Psoas muscle (tissue), 7 donors: ENCODE measurements at regions not wholly inside any gene's neighbourhood (a gene's known extent, or its start where the extent isn't known, plus 50 kb on each side); places are given as distances from the start of the nearest gene placed in this dataset.

ENCODE experiments used
- ATAC-seq, 4 donors: fragments of 200-7000 bp; cut with Tn5 transposase; one replicate each; pipeline ENCODE4 v1.9.1; 2020; ENCODE audit warnings: moderate library complexity in 3 of 4, mild to moderate bottlenecking in 2 of 4
- DNase-seq, 2 donors: peaks; one replicate each; pipeline ENCODE4 v3.0.0-alpha.2; 2020
- H3K27ac ChIP-seq: fragments of 200-600 bp; one replicate; pipeline ENCODE4 v1.8.0; 2022
- H3K27me3 ChIP-seq, 3 donors: fragments of 200-600 bp in 1 of 3; one replicate each; pipeline versions ENCODE4 v1.6.1 to v1.8.0; 2013 to 2022; ENCODE audit warnings: low read length in 2 of 3, mild to moderate bottlenecking in 2 of 3, moderate library complexity in 1 of 3; ENCODE audit not compliant: insufficient read depth in 3 of 3
- H3K36me3 ChIP-seq, 2 donors: fragments of 200-600 bp in 1 of 2; one replicate each; pipeline versions ENCODE4 v1.6.1 to v1.8.0; 2013 to 2022; ENCODE audit warnings: low read depth in 1 of 2, mild to moderate bottlenecking in 1 of 2, moderate library complexity in 1 of 2; ENCODE audit not compliant: insufficient read depth in 1 of 2
- H3K4me1 ChIP-seq: fragments of 200-600 bp; one replicate; pipeline ENCODE4 v1.8.0; 2022
- H3K4me3 ChIP-seq: fragments of 200-600 bp; one replicate; pipeline ENCODE4 v1.8.0; 2022; ENCODE audit warnings: mild to moderate bottlenecking
- H3K9me3 ChIP-seq: fragments of 200-600 bp; one replicate; pipeline ENCODE4 v1.8.0; 2022
- CTCF ChIP-seq: fragments of 200-600 bp; IDR thresholded peaks from one replicate; pipeline ENCODE4 v1.8.0; 2022; ENCODE audit warnings: antibody characterized with exemption
- WGBS, 3 donors: extraction: QIAGEN DNeasy Blood & Tissue Kit; methylation state at CpG; one replicate each; pipeline versions ENCODE4 v1.1.6 to v1.1.7; 2013; 5-methylcytosine and 5-hydroxymethylcytosine counted together
- intact Hi-C, 2 donors: fragments of 100-400 bp; cut with DNase I; formaldehyde crosslinking; loops; one replicate each; pipeline versions ENCODE4 v1.11.0 to v1.14.2; 2022
- donor health status: healthy with polysubstance abuse.
- donor health status: DM: no; HTN: no; CAD: no; lungs with moderate emphysema.
- donor health status: Bipolar disorder and iron deficiency.
- donor health status: healthy.
- donor health status: DM: yes; HTN: yes; CAD: no.
- donor health status: DM: no; HTN: no; CAD: no.
- donor health status: DM: yes; HTN: yes; CAD: no.

- DNase-seq: no peak
These were observed 410.8 kb downstream of the SFMBT2 start for GRCh38 chr10:7000061-7000460.

GRCh38 chr10:6999232-6999925 is 411.5 kb downstream of the SFMBT2 start:
- 66 to 76% (median 74%) methylated on average over 2 of the region's 2 CpGs for WGBS, 3 donors

More at GRCh38 chr10:7000061-7000460, 410.8 kb downstream of the SFMBT2 start:
- intact Hi-C loops: no loop called here
- 90 to 91% (median 91%) methylated on average over 4 of the region's 4 CpGs for WGBS, 3 donors
- H3K9me3 ChIP-seq: no peaks in the 10 kb centered on the region
- H3K27me3 ChIP-seq: peaks cover 0 to 8% (median 5%) of the 10 kb centered on the region in 3 donors
- no peaks in the 10 kb centered on the region for H3K36me3 ChIP-seq
- no peaks in the 10 kb centered on the region for H3K4me1 ChIP-seq
- no peak overlapping the region for H3K27ac ChIP-seq
- no peak overlapping the region for H3K4me3 ChIP-seq
- ATAC-seq: no peak
- no peak for TF ChIP-seq CTCF

GRCh38 chr10:6997509-6997908 is 413.3 kb downstream of the SFMBT2 start:
- Histone ChIP-seq H3K36me3 (no peaks in the 10 kb centered on the region), H3K9me3 (no peaks in the 10 kb centered on the region), H3K27ac (no peak overlapping the region), H3K4me3 (no peak overlapping the region), H3K4me1 (no peaks in the 10 kb centered on the region), H3K27me3 (peaks cover 0 to 8% (median 5%) of the 10 kb centered on the region in 3 donors)
- intact Hi-C loops: no loop called here
- ATAC-seq (no peak), DNase-seq (no peak)
- TF ChIP-seq CTCF: no peak
- WGBS, 3 donors: 83 to 89% (median 86%) methylated on average over 2 of the region's 2 CpGs

More at GRCh38 chr10:6999232-6999925, 411.5 kb downstream of the SFMBT2 start:
- H3K4me1 ChIP-seq: no peaks in the 10 kb centered on the region
- H3K27ac ChIP-seq: no peak overlapping the region
- DNase-seq (no peak), ATAC-seq (no peak)
- H3K36me3 ChIP-seq: no peaks in the 10 kb centered on the region
- H3K4me3 ChIP-seq: no peak overlapping the region
- intact Hi-C loops: no loop called here
- peaks cover 0 to 8% (median 5%) of the 10 kb centered on the region in 3 donors for H3K27me3 ChIP-seq
- TF ChIP-seq CTCF: no peak
- H3K9me3 ChIP-seq: no peaks in the 10 kb centered on the region

GRCh38 chr10:6996431-6996830 is 414.4 kb downstream of the SFMBT2 start:
- Histone ChIP-seq H3K4me1 (no peaks in the 10 kb centered on the region), H3K27me3 (peaks cover 0 to 8% (median 5%) of the 10 kb centered on the region in 3 donors), H3K4me3 (no peak overlapping the region), H3K27ac (no peak overlapping the region), H3K36me3 (no peaks in the 10 kb centered on the region), H3K9me3 (no peaks in the 10 kb centered on the region)
- intact Hi-C loops: no loop called here
- 43 to 60% (median 59%) methylated on average over 4 of the region's 4 CpGs for WGBS, 3 donors
- ATAC-seq: no peak
- DNase-seq: no peak
- no peak for TF ChIP-seq CTCF

GRCh38 chr10:6995831-6996230 is 415.0 kb downstream of the SFMBT2 start:
- intact Hi-C loops: no loop called here
- peaks cover 0 to 8% (median 3%) of the 10 kb centered on the region in 3 donors for H3K27me3 ChIP-seq
- no peak for DNase-seq
- TF ChIP-seq CTCF: no peak
- H3K27ac ChIP-seq: no peak overlapping the region
- no peak for ATAC-seq
- WGBS, 3 donors: 56 to 65% (median 59%) methylated on average over 4 of the region's 4 CpGs
- H3K36me3 ChIP-seq: no peaks in the 10 kb centered on the region
- H3K9me3 ChIP-seq: no peaks in the 10 kb centered on the region
- H3K4me3 ChIP-seq: no peak overlapping the region
- H3K4me1 ChIP-seq: no peaks in the 10 kb centered on the region
